ENCODE measurements at regions not wholly inside any gene's neighbourhood (a gene's known extent, or its start where the extent isn't known, plus 50 kb on each side); places are given as distances from the start of the nearest gene placed in this dataset.
"Not testable (repeated sequence)": the region's sequence is repeated elsewhere in the genome, so short reads cannot be mapped to it uniquely, and the experiment has no call there.

- DNase-seq, result no peak
These were observed 270.7 kb upstream of the SOX9 start for GRCh38 chr17:71849783-71850768.

GRCh38 chr17:71850812-71851211 is 270.0 kb upstream of the SOX9 start:
- DNase-seq, result no peak

GRCh38 chr17:71855010-71855409 is 265.8 kb upstream of the SOX9 start:
- DNase-seq, result no peak

- no peak for DNase-seq
These were observed 256.1 kb upstream of the SOX9 start for GRCh38 chr17:71864755-71865154.

GRCh38 chr17:71866095-71866494 is 254.7 kb upstream of the SOX9 start:
- DNase-seq, result no peak

- no peak for DNase-seq
These were observed 251.5 kb upstream of the SOX9 start for GRCh38 chr17:71869293-71869692.

GRCh38 chr17:71869841-71870545 is 250.8 kb upstream of the SOX9 start:
- DNase-seq, result no peak

GRCh38 chr17:71870546-71870862 is 250.3 kb upstream of the SOX9 start:
- DNase-seq, result no peak

GRCh38 chr17:71872843-71873485 is 247.9 kb upstream of the SOX9 start:
- no peak for DNase-seq

GRCh38 chr17:71874773-71875172 is 246.0 kb upstream of the SOX9 start:
- not testable (repeated sequence) for DNase-seq

GRCh38 chr17:71878271-71878670 is 242.5 kb upstream of the SOX9 start:
- no peak for DNase-seq

GRCh38 chr17:71878998-71879397 is 241.8 kb upstream of the SOX9 start:
- no peak for DNase-seq

- DNase-seq, result no peak
These were observed 239.8 kb upstream of the SOX9 start for GRCh38 chr17:71881041-71881440.

- no peak for DNase-seq
These were observed 239.2 kb upstream of the SOX9 start for GRCh38 chr17:71881581-71881980.

GRCh38 chr17:71883258-71883657 is 237.6 kb upstream of the SOX9 start:
- no peak for DNase-seq

GRCh38 chr17:71883845-71884244 is 237.0 kb upstream of the SOX9 start:
- no peak for DNase-seq

GRCh38 chr17:71885662-71886061 is 235.2 kb upstream of the SOX9 start:
- DNase-seq, result no peak

- no peak for DNase-seq
These were observed 221.5 kb upstream of the SOX9 start for GRCh38 chr17:71899317-71899716.

GRCh38 chr17:71900621-71901229 is 220.1 kb upstream of the SOX9 start:
- DNase-seq, result no peak

- no peak for DNase-seq
These were observed 217.8 kb upstream of the SOX9 start for GRCh38 chr17:71902894-71903506.

GRCh38 chr17:71905376-71906031 is 215.3 kb upstream of the SOX9 start:
- DNase-seq, result no peak

GRCh38 chr17:71909155-71909554 is 211.7 kb upstream of the SOX9 start:
- DNase-seq, result no peak
